ENCODE measurements at regions not wholly inside any gene's neighbourhood (a gene's known extent, or its start where the extent isn't known, plus 50 kb on each side); places are given as distances from the start of the nearest gene placed in this dataset.

GRCh38 chr15:59936741-59937140 lies 67.4 kb upstream of the FOXB1 start:
- TF ChIP-seq, protein P1, sequence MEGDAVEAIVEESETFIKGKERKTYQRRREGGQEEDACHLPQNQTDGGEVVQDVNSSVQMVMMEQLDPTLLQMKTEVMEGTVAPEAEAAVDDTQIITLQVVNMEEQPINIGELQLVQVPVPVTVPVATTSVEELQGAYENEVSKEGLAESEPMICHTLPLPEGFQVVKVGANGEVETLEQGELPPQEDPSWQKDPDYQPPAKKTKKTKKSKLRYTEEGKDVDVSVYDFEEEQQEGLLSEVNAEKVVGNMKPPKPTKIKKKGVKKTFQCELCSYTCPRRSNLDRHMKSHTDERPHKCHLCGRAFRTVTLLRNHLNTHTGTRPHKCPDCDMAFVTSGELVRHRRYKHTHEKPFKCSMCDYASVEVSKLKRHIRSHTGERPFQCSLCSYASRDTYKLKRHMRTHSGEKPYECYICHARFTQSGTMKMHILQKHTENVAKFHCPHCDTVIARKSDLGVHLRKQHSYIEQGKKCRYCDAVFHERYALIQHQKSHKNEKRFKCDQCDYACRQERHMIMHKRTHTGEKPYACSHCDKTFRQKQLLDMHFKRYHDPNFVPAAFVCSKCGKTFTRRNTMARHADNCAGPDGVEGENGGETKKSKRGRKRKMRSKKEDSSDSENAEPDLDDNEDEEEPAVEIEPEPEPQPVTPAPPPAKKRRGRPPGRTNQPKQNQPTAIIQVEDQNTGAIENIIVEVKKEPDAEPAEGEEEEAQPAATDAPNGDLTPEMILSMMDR (IDR thresholded peaks at IDR 0.05), result no peak
- no peak for TF ChIP-seq POLR2A (IDR thresholded peaks at IDR 0.05)

Measured in tibial nerve (tissue), 3 donors.